ENCODE measurements at regions not wholly inside any gene's neighbourhood (a gene's known extent, or its start where the extent isn't known, plus 50 kb on each side); places are given as distances from the start of the nearest gene placed in this dataset.

GRCh38 chr4:100694467-100694866 lies 176.6 kb upstream of the EMCN start:
- no peak for DNase-seq (ENCODE audit: low read depth)
- TF ChIP-seq, protein P1, sequence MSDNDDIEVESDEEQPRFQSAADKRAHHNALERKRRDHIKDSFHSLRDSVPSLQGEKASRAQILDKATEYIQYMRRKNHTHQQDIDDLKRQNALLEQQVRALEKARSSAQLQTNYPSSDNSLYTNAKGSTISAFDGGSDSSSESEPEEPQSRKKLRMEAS (IDR thresholded peaks at IDR 0.05; ENCODE audit: low read depth, low read length) = no peak
- TF ChIP-seq CTCF (IDR thresholded peaks at IDR 0.05; ENCODE audit: low read depth, low read length) = no peak
- H3K4me3 ChIP-seq (ENCODE audit: low read depth, low read length) = no peak overlapping the region

GRCh38 chr4:100690812-100691211 lies 173.0 kb upstream of the EMCN start:
- DNase-seq (ENCODE audit: low read depth) = no peak
- no peak overlapping the region for H3K4me3 ChIP-seq (ENCODE audit: low read depth, low read length)
- TF ChIP-seq, protein P1 (IDR thresholded peaks at IDR 0.05; ENCODE audit: low read depth, low read length) = no peak
- TF ChIP-seq POLR2A (IDR thresholded peaks at IDR 0.05; ENCODE audit: extremely low read depth, insufficient read length) (no peak), MYC (IDR thresholded peaks at IDR 0.05; ENCODE audit: low read depth, low read length) (no peak), CTCF (IDR thresholded peaks at IDR 0.05; ENCODE audit: low read depth, low read length) (no peak)

DNA sequence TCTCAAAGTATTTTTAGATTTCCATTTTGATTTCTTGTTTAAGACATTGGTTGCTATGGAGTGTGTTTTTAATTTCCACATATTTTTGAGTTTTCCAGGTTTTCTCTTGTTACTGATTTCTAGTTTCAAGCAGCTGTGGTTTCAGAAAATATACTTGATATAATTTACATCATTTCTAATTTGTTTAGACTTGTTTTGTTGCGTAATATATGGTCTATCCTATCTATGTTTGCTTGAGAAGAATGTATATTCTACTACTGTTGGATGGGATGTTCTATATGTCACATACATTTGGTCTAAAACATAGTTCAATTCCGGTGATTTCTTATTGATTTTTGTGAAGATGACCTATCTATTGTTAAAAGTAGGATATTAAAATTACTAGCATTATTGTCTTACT lies 170.5 kb upstream of the EMCN start:
- TF ChIP-seq CTCF (IDR thresholded peaks at IDR 0.05; ENCODE audit: low read depth, low read length) (no peak), POLR2A (IDR thresholded peaks at IDR 0.05; ENCODE audit: extremely low read depth, insufficient read length) (no peak), MYC (IDR thresholded peaks at IDR 0.05; ENCODE audit: low read depth, low read length) (no peak)
- TF ChIP-seq, protein P1 (IDR thresholded peaks at IDR 0.05; ENCODE audit: low read depth, low read length) = no peak
- DNase-seq (ENCODE audit: low read depth) = no peak
- no peak overlapping the region for H3K4me3 ChIP-seq (ENCODE audit: low read depth, low read length)

DNA sequence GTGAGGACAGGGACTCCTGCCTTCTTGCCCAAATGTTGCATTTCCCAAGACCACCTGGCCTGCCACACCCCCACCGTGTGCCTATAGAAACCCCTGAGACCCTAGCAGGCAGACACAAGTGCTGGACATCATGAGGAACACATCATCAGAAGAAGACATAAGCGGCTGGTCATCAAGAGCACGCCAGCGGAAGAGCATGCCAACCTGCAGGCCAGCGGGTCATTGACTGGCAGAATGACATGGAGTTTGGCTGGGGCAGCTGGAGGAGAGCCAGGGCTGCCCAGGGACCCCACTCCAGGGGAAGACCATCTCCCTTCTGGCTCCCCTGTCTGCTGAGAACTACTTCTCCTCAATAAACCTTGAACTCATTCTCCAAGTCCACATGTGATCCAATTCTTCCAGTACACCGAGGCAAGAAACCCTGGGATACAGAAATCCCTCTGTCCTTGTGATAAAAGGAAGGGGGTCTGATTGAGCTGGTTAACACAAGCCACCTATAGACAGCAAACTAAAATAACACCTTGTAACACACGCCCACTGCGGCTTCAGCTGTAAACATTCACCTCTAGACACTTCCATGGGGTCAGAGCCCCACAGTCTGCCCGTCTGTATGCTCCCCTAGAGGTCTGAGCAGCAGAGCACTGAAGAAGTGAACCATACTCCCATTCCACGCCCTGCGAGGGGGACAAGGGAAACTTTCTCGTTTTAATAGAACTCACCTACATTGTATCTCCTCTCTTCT lies 164.8 kb upstream of the EMCN start:
- no peak for TF ChIP-seq CTCF (IDR thresholded peaks at IDR 0.05; ENCODE audit: low read depth, low read length)

GRCh38 chr4:100681289-100681688 lies 163.5 kb upstream of the EMCN start:
- TF ChIP-seq, protein P1 (IDR thresholded peaks at IDR 0.05; ENCODE audit: low read depth, low read length) = no peak
- TF ChIP-seq CTCF (IDR thresholded peaks at IDR 0.05; ENCODE audit: low read depth, low read length) = no peak
- TF ChIP-seq MYC (IDR thresholded peaks at IDR 0.05; ENCODE audit: low read depth, low read length) = no peak
- no peak for TF ChIP-seq POLR2A (IDR thresholded peaks at IDR 0.05; ENCODE audit: extremely low read depth, insufficient read length)
- H3K4me3 ChIP-seq (ENCODE audit: low read depth, low read length) = no peak overlapping the region
- no peak for DNase-seq (ENCODE audit: low read depth)

More for the DNA sequence above, 164.8 kb upstream of the EMCN start:
- no peak for DNase-seq (ENCODE audit: low read depth)
- no peak overlapping the region for H3K4me3 ChIP-seq (ENCODE audit: low read depth, low read length)

- no peak for DNase-seq (ENCODE audit: low read depth)
- TF ChIP-seq CTCF (IDR thresholded peaks at IDR 0.05; ENCODE audit: low read depth, low read length) = no peak
- TF ChIP-seq MYC (IDR thresholded peaks at IDR 0.05; ENCODE audit: low read depth, low read length) = no peak
- no peak for TF ChIP-seq POLR2A (IDR thresholded peaks at IDR 0.05; ENCODE audit: extremely low read depth, insufficient read length)
- TF ChIP-seq, protein P1 (IDR thresholded peaks at IDR 0.05; ENCODE audit: low read depth, low read length) = no peak
- H3K4me3 ChIP-seq (ENCODE audit: low read depth, low read length) = no peak overlapping the region
Measured at GRCh38 chr4:100679926-100680325, 162.1 kb upstream of the EMCN start.
